HS-27A (cell line): ENCODE measurements at regions not wholly inside any gene's neighbourhood (a gene's known extent, or its start where the extent isn't known, plus 50 kb on each side); places are given as distances from the start of the nearest gene placed in this dataset.
"Not testable (repeated sequence)": the region's sequence is repeated elsewhere in the genome, so short reads cannot be mapped to it uniquely, and the experiment has no call there.

Experiments
- DNase-seq: peaks from one replicate; pipeline ENCODE4 v3.0.0-alpha.2; 2012; ENCODE audit warnings: low read depth, missing footprints

DNA sequence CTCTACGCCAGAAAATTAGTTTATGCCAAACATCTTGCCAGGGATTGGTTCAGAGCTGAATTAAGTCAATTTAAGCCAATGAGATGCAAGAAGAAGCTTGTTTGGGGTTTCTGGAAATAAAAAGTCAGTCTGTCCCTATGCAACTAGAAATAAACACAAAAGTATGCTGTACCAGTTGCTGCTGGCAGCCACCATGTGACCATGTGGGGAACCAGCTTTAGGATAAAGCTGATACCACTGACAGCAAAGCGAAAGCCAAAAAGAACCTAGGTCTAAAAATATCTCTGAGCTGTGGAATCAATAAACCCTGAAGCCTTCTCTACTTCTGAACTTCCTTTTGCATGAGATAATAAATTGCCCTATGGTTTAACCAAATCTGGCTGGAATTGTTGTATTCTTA, 181.8 kb upstream of the PARD3B start:
- DNase-seq = no peak

DNA sequence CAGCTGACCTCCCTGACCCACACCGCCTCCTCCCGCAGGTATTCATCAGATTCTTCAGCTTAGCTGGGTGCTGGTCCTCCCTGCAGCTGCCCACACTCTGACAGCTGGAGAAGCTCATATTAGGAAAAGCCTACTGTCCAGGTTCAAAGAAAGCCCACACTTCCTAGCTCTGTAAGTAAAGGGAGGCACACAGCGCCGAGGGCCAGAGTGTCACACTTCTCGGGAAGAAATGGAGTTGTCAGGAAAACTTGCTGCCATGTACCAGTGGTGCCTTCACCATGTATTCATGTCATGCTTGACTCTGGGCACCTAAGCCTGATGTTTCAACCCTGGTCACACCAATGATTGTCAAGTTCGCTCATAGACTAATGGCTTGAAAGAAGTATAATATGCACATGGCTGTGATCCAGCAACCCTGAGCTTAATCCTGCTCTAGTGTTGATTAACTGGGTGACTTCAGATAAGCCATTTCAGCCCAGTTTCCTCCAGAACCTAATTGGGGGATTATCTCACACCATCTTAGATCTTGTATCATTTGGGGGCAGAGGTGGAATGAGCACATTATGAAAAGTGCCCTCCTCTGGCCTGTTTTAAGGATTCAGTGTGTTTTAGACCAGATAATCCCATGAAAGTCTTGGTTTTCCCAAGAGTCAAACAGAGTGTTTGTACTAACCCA, 180.3 kb upstream of the PARD3B start:
- DNase-seq = no peak

DNA sequence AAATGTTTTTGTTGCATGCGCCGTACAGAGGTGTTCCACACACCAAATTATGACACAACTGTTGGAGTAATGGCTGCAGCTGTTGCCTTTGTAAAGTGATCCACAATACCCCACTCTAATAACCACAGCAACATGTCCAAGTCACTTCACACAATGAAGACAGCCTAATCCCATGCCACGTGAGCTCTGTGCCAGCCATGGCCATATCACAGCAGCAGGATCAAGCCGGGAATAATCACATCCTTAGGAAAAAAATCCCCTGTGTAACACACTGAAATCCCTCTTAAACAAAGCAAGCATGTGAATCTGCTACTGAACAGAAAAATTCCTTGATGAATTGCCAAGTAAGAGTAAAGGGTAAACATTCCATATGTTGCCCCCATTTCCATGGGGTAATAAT, 179.5 kb upstream of the PARD3B start:
- no peak for DNase-seq

DNA sequence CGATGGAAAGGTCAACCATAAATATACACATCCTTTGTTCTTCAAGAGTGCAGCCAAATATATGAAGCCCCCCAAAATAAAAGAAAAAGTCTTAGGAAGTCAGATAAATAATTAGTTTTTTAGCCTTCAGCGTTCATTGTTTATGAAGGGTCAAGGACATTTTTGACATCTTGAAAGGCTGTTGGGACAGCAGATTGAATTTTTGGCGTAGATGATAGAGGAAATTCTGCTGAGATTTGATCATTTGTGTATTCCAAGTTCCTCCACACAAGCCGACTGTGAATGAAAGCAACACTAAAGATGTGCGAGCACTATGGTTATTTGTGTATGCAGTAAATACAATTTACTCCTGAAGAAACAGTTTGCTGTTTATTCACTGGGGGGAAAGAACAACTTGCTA, 177.8 kb upstream of the PARD3B start:
- no peak for DNase-seq

DNA sequence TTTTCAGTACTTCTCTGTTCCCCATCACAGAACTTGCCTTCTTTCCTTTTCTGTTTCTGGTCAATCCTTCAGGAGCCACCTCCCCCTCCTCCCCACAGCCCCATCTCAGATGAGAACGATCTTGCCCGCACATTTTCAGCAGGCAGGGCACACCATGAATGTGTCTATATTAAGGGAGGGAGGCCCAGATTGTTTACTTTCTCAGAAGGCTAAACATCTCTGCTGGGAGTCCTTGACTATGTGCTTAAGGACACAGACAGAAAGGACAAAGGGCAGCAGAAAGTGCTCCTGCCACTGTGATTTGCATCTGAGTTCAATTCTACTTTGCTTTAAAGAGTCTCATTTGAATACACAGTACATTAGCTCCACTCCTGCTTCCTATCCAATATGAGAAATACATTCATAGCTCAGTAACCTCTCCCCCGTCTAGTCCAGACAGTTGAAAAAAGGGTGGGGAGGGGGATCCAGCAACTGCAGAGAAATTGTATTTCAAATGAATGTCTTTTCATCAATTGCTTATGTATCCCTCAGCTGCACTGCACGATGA, 175.0 kb upstream of the PARD3B start:
- DNase-seq = no peak

DNA sequence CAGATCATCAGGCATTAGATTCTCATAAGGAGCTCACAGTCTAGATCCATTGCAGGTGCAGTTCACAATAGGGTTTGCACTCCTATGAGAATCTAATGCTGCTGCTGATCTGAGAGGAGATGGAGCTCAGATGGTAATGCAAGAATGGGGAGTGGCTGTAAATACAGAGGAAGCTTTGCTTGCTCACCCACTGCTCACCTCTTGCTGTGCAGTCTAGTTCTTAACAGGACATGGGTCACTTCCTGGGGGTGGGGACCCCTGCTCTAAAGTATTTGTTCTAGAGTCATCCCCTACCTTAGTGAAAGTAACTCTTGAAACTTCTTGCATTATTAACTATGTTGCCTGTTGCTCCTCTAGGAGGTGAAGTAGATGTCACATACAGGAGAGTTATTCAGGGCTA, 171.3 kb upstream of the PARD3B start:
- no peak for DNase-seq

DNA sequence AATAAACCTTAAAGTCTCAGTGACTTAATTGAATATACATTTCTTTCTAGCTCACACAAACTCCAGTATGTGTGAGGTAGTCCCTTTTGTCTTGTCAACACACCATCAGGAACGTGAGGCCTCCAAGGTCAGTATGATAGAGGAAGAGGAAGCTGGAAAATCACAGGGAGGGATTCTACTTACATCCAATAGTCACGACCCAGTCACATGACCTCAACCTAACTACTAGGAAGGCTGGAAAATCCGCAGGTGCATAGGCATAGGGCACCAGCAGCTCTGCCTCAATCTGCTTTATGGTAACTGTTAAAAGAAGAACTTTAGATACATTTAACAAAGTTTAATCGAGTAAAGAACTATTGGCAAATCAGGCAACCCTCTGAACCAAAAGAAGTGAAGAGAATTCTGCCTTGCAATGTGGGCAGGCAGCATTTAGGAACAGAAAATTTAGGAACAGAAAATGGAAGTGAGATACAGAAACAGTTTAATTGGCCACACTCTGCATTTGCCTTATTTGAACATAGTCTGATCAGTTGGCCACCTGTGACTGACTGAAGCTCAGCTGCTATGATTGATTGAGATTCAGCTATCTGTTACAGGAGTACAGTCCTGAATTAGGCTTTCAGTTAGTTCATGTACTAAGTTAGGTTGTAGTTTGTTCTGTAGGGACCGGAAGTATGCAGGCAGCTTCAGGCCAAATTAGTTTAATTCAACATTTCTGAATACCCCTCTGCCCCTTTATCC, 165.0 kb upstream of the PARD3B start:
- DNase-seq = no peak

DNA sequence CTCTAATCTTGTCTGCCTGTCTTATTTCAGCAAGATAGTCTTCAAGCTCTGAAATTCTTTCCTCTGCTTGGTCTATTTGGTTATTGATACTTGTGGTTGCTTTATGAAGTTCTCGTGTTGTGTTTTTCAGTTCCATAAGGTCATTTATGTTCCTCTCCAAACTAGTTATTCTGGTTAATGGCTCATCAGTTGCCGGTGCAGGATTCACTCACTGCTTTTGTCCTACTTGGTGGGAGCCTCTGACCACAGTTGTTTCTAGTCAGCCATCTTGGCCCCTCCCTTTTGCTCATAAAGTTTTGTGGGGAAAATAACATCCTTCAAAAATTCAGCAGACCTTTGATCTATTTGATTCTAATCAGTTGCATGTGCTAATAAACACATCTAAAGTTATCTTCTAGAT, 158.6 kb upstream of the PARD3B start:
- no peak for DNase-seq

DNA sequence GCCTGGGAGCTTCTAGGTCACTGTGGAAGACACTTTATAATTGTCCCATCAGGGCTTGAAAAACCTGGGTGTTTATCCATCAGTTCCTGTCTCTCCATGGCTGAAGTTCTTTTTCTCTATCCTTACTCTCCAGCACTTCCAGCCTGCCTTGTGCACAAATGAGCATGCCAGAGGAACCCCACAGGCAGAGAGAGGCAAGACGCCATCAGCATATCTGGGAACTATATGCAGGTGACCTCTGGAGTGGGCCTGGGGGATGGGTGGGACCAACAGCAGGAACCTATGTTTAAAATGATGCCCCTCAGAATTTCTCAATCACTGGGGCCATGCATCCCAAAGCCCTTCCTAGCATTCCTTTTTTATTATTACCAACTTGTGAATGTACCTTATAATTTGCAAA, 156.2 kb upstream of the PARD3B start:
- no peak for DNase-seq

DNA sequence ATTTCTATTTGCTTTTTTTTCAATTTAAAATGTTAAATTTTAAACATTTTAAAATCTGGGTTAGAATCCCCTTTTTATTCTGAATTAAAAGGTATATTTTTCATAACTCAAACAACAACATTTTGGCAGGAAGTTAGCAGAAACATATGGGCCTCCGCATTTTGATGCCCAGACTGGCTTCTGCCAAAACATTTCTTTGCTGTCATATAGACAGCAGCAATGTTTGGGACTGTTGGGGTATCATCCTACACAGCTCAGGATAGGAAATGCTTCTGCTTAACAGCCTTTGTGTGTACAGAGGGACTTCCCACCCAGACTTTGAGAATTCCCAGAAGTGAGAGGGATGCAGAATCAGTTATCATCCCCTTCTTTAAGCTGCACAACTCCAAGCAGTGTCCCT, 155.4 kb upstream of the PARD3B start:
- DNase-seq = no peak

DNA sequence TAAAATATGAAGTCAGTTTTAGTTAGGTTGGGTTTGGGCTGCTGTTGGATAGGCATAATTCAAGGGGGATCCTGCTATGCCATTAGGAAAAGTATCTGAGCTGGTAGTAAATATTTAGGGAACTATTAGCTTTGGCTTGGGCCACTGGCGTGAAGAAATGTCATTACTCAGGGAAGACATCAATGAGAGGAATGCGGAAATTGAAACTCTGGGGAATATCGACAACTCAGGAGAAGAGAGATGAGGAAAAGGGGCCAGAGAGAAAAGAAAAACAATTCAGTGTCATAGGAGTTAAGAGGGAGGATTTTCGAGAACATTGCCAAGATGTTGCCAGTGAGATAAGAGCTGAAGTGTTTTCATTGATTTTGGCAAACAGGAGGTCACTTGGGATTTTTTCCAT, 149.7 kb upstream of the PARD3B start:
- DNase-seq = no peak

DNA sequence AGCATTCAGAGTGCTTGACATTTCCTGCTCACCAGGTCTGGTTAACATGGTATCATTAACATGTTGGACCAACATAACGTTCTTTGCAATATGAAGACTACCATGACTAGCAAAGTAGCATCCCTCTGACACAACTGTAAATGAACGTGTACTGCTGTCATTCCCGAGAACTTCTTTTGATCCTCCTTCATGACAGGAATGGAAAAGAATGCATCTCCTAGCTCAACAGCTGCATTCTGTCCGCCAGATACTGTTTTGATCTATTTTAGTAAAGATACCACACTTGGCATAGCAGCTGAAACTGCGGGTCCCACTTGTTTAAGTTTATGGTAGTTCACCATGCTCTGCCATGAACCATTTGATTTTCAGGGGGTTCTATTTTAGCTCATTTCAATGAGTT, 144.2 kb upstream of the PARD3B start:
- DNase-seq = no peak

DNA sequence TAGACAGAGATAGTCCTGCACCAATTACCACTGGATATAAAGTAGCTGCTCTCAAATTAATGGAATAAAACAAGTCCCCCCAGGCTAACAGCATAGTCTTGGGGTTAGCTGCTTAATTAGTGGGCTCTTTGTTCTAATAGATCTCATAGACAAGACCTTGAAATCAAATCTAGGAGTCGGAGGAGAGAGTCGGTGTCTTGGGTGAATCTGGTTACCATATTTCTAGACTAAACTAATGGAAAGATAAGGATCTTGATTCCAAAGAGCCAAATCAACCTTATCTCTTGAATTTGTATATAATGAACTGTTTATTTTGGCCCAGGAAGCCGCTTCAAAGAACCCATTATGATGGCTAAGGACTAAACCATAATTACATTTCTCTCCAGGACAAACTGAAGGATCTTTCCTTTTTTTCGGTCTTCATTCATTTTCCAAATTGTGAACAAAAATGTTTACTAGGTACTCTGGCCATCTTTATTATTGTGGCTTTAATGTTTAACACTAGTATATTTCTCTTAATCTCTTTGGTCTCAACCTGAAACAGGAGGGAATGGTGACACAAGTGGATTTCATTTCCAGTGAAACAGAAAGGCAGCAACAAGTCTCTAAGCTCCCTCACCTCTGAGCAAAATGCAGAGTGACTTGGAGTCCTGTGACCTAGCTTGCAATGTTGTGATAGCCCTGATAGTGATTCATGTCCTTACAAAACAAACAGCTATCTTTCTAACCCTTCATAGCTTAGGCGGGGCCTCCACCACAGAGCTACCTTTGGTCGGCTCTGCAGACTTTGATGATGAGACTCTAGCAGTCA, 137.9 kb upstream of the PARD3B start:
- DNase-seq = no peak

DNA sequence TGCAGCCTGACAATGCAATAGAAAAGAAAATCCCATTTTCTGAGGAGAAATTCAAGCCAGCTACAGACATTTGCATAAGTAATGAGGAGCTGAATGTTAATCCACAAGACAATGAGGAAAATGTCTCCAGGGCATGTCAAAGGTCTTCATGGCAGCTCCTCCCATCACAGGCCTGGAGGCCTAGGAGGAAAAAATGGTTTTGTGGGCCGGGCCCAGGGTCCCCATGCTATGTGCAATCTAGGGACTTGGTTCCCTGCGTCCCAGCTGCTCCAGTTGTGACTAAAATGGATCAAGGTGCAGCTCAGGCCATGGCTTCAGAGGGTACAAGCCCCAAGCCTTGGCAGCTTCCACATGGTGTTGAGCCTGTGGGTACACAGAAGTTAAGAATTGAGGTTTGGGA, 132.5 kb upstream of the PARD3B start:
- DNase-seq = not testable (repeated sequence)

DNA sequence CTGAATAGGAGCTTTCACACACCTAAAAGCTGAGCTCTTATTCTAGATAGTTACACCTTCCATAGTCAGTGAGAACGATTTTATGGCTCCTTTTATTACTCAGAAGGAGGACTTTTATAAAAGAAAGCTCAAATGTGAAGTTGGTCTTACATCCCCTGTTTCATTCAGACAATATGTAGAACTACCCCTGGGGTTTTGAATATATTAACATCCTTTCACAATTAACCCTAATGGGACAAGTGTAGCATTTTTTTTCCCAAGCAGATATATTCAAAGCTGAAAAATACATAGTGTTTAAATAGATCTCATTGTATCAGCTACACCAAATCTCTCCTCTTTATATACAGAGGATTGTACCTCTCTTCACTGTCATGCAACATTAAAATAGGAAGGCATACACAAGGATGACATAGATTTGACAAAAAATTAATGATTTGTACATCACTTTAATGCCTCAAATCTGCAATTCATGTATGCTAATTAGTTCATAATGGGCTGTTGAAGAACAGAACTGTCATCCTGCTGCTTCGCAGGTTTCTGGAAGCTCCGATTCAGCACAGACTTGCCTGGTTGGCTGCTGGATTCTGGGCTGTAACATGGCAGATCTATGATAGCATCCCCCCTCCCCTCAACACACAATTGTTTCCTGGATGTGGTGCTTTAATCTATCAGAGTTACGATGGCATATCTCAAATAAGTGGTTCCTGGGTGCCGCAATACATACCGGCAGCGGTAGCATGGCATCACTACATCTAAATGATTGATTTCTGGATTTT, 129.7 kb upstream of the PARD3B start:
- DNase-seq = no peak

DNA sequence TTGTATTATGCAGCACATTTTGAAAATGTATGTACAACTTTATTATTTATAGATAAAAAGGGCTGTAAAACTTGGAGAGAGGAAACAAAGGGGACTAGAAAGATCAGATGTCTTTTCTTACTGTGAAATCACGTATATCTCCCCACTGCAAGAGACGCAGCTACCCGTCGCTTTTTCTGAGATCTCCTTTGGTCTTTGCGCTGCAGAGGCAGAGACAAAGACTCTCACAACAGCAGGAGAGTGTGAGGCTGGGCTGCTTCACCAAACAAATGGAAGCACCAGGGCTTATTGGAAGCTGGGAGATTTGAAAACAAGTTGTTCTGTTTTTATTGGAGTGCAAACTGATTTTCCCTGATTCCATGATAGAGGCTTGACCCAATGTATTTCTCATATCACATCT, 129.0 kb upstream of the PARD3B start:
- DNase-seq = no peak

DNA sequence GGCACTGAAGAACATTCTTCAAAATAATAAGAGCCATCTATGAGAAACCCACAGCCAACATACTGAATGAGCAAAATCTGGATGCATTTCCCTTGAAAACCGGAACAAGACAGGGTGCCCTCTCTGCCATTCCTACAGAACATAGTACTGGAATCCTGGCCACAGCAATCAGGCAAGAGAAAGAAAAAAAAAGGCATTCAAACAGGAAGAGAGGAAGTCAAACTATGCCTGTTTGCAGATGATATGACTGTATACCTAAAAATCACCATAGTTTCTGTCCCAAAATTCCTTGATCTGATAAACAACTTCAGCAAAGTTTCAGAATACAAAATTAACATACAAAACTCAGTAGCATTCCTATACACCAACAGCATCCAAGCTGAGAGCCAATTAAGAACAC, 119.5 kb upstream of the PARD3B start:
- no peak for DNase-seq

DNA sequence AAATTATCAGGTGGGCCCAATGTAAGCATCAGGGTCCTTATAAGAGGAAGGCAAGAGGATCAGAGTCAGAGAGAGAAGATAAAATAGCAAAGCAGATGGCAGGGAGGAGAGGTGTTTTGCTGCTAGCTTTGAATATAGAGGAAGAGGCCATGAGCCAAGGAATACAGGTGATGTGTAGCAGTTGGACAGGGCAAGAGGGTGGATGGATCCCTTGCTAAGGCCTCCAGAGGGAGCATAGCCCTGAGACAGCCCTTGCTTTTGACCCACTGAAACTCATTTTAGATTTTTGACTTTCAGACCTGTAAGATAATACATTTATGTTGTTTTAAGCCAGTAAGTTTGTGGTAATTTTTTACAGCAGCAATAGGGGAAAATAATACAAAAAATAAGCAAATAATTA, 116.6 kb upstream of the PARD3B start:
- DNase-seq = no peak

DNA sequence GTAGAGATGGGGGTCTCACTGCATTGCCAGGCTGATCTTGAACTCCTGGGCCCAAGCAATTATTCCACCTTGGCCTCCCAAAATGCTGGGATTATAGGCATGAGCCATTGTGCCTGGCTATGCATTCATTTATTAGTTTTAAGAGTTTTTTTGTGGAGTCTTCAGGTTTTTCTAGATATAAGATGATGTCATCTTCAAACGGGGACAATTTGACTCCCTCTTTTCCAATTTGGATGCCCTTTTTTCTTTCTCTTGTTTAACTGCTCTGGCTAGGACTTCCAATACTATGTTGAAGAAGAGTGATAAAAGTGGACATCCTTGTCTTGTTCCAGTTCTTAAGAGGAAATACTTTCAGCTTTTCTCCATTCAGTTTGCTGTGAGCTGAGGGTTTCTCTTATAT, 113.7 kb upstream of the PARD3B start:
- DNase-seq = no peak

DNA sequence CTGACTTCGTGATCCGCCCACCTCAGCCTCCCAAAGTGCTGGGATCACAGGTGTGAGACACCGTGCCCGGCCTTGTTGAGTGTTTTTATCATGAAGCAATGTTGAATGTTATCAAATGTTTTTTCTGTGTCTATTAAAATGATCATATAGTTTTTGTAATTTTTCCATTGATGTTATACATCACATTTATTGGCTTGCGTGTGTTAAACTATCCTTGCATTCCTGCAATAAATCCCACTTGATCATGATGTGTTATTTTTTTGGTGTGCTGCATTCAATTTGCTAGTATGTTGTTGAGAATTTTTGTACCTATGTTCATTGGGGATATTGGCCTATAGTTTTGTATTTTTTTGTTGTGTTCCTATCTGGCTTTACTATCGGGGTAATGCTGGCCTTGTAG, 113.1 kb upstream of the PARD3B start:
- no peak for DNase-seq

DNA sequence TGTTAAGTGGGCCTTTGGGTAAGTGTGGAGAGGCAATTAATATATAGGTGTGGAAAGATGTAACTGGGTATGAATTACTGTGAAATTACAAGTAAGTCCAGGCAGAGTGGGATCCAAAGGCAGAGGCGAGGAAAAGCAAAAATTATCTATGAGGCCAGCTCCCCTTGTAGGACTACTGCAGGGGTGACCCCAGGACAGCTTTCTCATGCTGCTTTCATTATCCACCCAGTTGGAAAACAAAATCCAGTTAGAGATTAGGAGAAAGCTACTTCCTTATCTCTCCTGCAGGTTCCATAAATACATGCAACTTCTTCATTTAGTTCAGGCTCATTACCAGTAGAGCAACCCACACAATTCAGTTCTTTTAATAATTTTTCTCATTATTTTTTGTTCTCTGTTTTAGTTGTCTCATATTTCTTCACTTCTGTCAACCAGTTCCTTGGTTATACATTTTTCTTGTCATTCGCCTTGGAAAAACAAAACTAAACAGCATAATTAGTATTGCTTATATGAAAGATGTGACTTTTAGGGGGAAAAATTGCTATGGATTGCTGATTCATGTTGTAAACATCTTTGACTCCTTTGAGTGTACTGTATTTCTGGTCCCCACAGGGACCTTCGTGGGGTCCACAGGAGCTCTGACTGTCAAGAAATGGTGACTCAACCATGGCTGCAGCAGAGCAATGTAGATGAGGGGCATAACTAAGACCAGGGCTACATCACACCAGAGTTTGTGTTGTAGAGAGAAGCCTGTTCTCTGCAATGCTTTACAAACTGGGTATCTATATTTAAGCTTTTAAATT, 110.4 kb upstream of the PARD3B start:
- no peak for DNase-seq
